ENCODE measurements at regions not wholly inside any gene's neighbourhood (a gene's known extent, or its start where the extent isn't known, plus 50 kb on each side); places are given as distances from the start of the nearest gene placed in this dataset.

DNA sequence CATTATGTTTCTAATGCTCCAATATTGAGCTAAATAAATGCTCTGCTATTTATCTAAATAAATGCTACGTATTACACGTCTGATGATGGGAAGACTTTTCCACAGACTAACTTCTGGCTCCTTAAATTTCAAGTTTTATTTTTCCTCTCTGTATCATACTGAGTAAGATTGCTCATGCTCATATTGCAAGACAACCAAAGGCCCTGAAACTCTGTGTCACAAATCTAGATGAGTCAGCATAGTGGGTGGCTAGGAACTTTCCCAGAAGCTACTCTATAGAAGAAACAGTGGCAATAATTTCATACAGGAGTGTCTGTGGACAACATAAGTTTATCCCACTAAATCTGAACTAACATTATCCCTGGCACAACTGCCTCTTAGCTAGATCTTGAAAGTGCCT is 53.0 kb upstream of the RFX3 start:
- H3K36me3 Mint-ChIP-seq (ENCODE audit: low read depth), result peaks cover 26% of the 10 kb centered on the region
- H3K27me3 Mint-ChIP-seq, result no peaks in the 10 kb centered on the region
- no peak overlapping the region for H3K4me3 Mint-ChIP-seq
- peaks cover 11% of the 10 kb centered on the region for H3K4me1 Mint-ChIP-seq
- H3K27ac Mint-ChIP-seq, result peak overlapping the region; percentile 61
- DNase-seq, result no peak
- peak; percentile 88 for ATAC-seq
- peaks cover 46% of the 10 kb centered on the region for H3K9me3 Mint-ChIP-seq

DNA sequence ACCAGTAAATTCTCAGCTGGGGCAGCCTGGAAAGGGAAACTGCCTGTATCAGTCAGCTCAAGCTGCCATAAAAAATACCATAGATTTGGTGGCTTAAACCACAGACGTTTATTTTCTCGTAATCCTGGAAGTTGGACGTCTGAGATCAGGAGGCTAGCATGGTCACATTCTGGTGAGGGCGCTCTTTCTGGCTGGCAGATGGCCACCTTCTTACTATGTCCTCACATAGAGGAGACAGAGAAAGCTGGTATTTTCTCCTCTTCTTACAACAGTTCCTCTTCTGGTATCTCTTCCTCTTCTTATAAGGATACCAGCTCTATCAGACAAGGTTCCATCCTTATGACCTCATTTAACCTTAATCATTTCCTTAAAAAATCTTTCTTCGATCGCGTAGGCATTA is 50.5 kb upstream of the RFX3 start:
- Mint-ChIP-seq H3K27me3 (no peaks in the 10 kb centered on the region), H3K27ac (no peak overlapping the region), H3K4me1 (peaks cover 11% of the 10 kb centered on the region), H3K4me3 (no peak overlapping the region), H3K9me3 (peaks cover 25% of the 10 kb centered on the region), H3K36me3 (ENCODE audit: low read depth) (peaks cover 16% of the 10 kb centered on the region)
- DNase-seq (no peak), ATAC-seq (no peak)

DNA sequence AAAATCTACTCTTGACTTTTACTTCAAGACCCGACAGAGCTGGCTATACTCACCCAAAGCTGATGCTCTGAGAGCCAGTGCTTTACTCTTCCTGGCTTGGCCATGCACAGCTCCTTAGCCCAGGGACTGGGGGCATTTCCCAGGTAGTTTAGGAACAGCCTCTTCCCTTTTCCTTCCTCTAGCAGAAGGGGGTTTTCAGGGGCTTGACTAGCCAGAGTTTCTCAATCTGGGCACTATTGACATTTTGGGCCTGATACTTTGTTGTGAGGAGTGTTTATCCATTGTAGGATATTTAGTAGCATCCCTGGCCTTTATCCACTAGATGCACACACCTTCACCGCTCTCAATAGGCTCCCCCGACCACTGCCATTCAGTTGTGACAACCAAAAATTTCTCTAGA is 50.0 kb upstream of the RFX3 start:
- H3K4me3 Mint-ChIP-seq, result no peak overlapping the region
- DNase-seq, result no peak
- no peaks in the 10 kb centered on the region for H3K27me3 Mint-ChIP-seq
- no peak overlapping the region for H3K27ac Mint-ChIP-seq
- ATAC-seq, result no peak
- H3K4me1 Mint-ChIP-seq, result peaks cover 11% of the 10 kb centered on the region
- H3K9me3 Mint-ChIP-seq, result peaks cover 20% of the 10 kb centered on the region
- peaks cover 12% of the 10 kb centered on the region for H3K36me3 Mint-ChIP-seq (ENCODE audit: low read depth)

Data from activated naive CD8-positive, alpha-beta T cell treated with anti-CD3 and anti-CD28 coated beads, Interleukin-2, amount 50 U/mL, for 24 hours (primary cell).